ENCODE measurements at regions not wholly inside any gene's neighbourhood (a gene's known extent, or its start where the extent isn't known, plus 50 kb on each side); places are given as distances from the start of the nearest gene placed in this dataset.

DNA sequence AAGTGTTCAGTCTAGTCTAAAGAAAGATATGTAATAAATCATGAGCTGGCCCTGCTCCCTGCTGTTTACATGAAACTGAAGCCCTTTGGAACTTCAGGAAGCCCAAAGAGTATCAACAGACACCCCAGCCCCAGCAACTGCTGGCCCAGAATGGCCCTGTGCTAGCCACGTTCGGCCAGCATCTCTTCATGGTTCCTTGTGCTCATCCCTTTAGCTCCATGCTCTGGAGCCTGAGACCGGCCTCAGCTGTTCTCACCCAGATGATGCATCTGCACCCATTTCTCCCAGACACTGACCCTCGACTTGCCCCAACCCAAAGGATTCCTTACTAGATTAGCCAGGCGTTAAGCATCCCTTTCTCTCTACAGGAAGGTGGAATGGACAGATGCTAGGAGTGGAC is 207.3 kb downstream of the HS3ST3B1 start:
- no peak overlapping the region for H2AFZ ChIP-seq (ENCODE audit: low read depth, low read length)
- H3K4me2 ChIP-seq (ENCODE audit: low read length): no peak overlapping the region
- TF ChIP-seq EZH2phosphoT487 (IDR thresholded peaks at IDR 0.05; ENCODE audit: low read depth) (no peak), CTCF (IDR thresholded peaks at IDR 0.05; ENCODE audit: low read depth, low read length) (no peak)
- H3K36me3 ChIP-seq (replicated peaks; ENCODE audit: low read depth, low read length): no peaks in the 10 kb centered on the region
- no peaks in the 10 kb centered on the region for H3K79me2 ChIP-seq (ENCODE audit: low read length)
- H3K9ac ChIP-seq (ENCODE audit: low read length): no peak overlapping the region
- H3K9me3 ChIP-seq (ENCODE audit: insufficient read depth, low read length): no peaks in the 10 kb centered on the region
- no peak overlapping the region for H3K27ac ChIP-seq (ENCODE audit: low read length)
- H3K27me3 ChIP-seq (ENCODE audit: low read depth, low read length): no peaks in the 10 kb centered on the region
- H4K20me1 ChIP-seq (ENCODE audit: insufficient read depth, low read length): no peaks in the 10 kb centered on the region
- H3K4me1 ChIP-seq (ENCODE audit: low read length): no peaks in the 10 kb centered on the region
- H3K4me3 ChIP-seq (ENCODE audit: low read length): no peak overlapping the region

GRCh38 chr17:14506364-14506763 is 205.5 kb downstream of the HS3ST3B1 start:
- H3K27ac ChIP-seq (ENCODE audit: low read length): no peak overlapping the region
- no peak overlapping the region for H3K4me3 ChIP-seq (ENCODE audit: low read length)
- no peak overlapping the region for H3K9ac ChIP-seq (ENCODE audit: low read length)
- H4K20me1 ChIP-seq (ENCODE audit: insufficient read depth, low read length): no peaks in the 10 kb centered on the region
- no peaks in the 10 kb centered on the region for H3K79me2 ChIP-seq (ENCODE audit: low read length)
- no peaks in the 10 kb centered on the region for H3K9me3 ChIP-seq (ENCODE audit: insufficient read depth, low read length)
- H3K27me3 ChIP-seq (ENCODE audit: low read depth, low read length): no peaks in the 10 kb centered on the region
- no peaks in the 10 kb centered on the region for H3K4me1 ChIP-seq (ENCODE audit: low read length)
- no peak overlapping the region for H3K4me2 ChIP-seq (ENCODE audit: low read length)
- no peak overlapping the region for H2AFZ ChIP-seq (ENCODE audit: low read depth, low read length)
- H3K36me3 ChIP-seq (replicated peaks; ENCODE audit: low read depth, low read length): no peaks in the 10 kb centered on the region
- TF ChIP-seq EZH2phosphoT487 (IDR thresholded peaks at IDR 0.05; ENCODE audit: low read depth) (no peak), CTCF (IDR thresholded peaks at IDR 0.05; ENCODE audit: low read depth, low read length) (no peak)

- H3K27ac ChIP-seq (ENCODE audit: low read length): no peak overlapping the region
- no peaks in the 10 kb centered on the region for H3K9me3 ChIP-seq (ENCODE audit: insufficient read depth, low read length)
- H4K20me1 ChIP-seq (ENCODE audit: insufficient read depth, low read length): no peaks in the 10 kb centered on the region
- no peak overlapping the region for H3K4me2 ChIP-seq (ENCODE audit: low read length)
- H3K4me3 ChIP-seq (ENCODE audit: low read length): no peak overlapping the region
- no peak overlapping the region for H3K9ac ChIP-seq (ENCODE audit: low read length)
- no peaks in the 10 kb centered on the region for H3K36me3 ChIP-seq (replicated peaks; ENCODE audit: low read depth, low read length)
- no peaks in the 10 kb centered on the region for H3K79me2 ChIP-seq (ENCODE audit: low read length)
- H2AFZ ChIP-seq (ENCODE audit: low read depth, low read length): no peak overlapping the region
- no peaks in the 10 kb centered on the region for H3K27me3 ChIP-seq (ENCODE audit: low read depth, low read length)
- H3K4me1 ChIP-seq (ENCODE audit: low read length): no peaks in the 10 kb centered on the region
- TF ChIP-seq CTCF (IDR thresholded peaks at IDR 0.05; ENCODE audit: low read depth, low read length): no peak
- no peak for TF ChIP-seq EZH2phosphoT487 (IDR thresholded peaks at IDR 0.05; ENCODE audit: low read depth)
These were observed 204.7 kb downstream of the HS3ST3B1 start for GRCh38 chr17:14505606-14506005.

DNA sequence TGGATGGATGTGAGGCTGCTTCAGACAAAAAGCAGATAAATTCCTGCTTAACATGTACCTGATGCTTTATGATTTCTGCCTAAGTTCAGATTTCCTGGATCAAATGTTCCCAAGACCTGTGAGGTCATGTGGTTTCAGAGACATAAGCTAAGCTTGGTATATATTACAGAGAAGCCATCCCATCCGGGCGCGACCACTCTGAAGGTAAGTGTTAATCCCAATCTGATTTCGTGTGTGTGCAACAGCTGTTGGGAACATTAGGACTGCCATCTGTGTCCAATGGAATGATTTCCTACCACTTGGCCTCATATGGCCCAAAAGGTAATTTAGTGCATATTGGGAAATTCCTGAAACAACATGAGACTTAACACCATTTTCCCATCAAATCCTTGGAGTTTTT is 199.1 kb downstream of the HS3ST3B1 start:
- no peaks in the 10 kb centered on the region for H3K27me3 ChIP-seq (ENCODE audit: low read depth, low read length)
- no peaks in the 10 kb centered on the region for H3K9me3 ChIP-seq (ENCODE audit: insufficient read depth, low read length)
- TF ChIP-seq CTCF (IDR thresholded peaks at IDR 0.05; ENCODE audit: low read depth, low read length) (no peak), EZH2phosphoT487 (IDR thresholded peaks at IDR 0.05; ENCODE audit: low read depth) (no peak)
- no peaks in the 10 kb centered on the region for H3K36me3 ChIP-seq (replicated peaks; ENCODE audit: low read depth, low read length)
- H3K4me2 ChIP-seq (ENCODE audit: low read length): no peak overlapping the region
- H4K20me1 ChIP-seq (ENCODE audit: insufficient read depth, low read length): no peaks in the 10 kb centered on the region
- H3K79me2 ChIP-seq (ENCODE audit: low read length): no peaks in the 10 kb centered on the region
- H2AFZ ChIP-seq (ENCODE audit: low read depth, low read length): no peak overlapping the region
- no peak overlapping the region for H3K27ac ChIP-seq (ENCODE audit: low read length)
- H3K9ac ChIP-seq (ENCODE audit: low read length): no peak overlapping the region
- no peaks in the 10 kb centered on the region for H3K4me1 ChIP-seq (ENCODE audit: low read length)
- no peak overlapping the region for H3K4me3 ChIP-seq (ENCODE audit: low read length)
